ENCODE measurements at regions not wholly inside any gene's neighbourhood (a gene's known extent, or its start where the extent isn't known, plus 50 kb on each side); places are given as distances from the start of the nearest gene placed in this dataset.

DNA sequence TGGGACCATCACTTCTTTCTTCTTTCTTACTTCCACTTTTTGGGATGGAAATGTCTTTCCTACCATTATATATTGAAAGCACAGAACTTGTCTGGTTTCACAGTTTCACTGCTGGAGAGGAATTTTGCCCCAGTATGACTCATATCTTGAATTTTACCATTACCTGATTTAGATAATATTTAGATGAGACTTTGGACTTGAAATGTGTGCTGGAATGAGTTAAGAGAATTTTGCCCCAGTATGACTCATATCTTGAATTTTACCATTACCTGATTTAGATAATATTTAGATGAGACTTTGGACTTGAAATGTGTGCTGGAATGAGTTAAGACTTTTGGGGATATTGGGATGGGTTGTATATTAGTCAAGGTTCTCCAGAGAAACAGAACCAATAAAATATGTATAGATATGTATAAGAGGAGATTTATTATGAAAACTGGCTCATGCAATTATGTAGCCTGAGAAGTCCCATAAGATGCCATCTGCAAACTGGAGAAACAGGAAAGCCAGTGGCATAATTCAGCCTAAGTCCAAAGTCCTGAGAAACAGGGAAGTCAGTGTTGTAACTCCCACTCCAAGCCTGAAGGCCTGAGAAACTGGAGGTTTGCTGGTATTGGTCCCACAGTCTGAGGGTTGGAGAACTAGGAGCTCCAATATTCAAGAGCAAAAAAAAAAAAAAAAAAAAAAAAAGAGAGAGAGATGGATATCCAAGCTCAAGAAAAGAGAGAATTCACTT, 1029.2 kb downstream of the EPHA3 start:
- TF ChIP-seq, protein P1, sequence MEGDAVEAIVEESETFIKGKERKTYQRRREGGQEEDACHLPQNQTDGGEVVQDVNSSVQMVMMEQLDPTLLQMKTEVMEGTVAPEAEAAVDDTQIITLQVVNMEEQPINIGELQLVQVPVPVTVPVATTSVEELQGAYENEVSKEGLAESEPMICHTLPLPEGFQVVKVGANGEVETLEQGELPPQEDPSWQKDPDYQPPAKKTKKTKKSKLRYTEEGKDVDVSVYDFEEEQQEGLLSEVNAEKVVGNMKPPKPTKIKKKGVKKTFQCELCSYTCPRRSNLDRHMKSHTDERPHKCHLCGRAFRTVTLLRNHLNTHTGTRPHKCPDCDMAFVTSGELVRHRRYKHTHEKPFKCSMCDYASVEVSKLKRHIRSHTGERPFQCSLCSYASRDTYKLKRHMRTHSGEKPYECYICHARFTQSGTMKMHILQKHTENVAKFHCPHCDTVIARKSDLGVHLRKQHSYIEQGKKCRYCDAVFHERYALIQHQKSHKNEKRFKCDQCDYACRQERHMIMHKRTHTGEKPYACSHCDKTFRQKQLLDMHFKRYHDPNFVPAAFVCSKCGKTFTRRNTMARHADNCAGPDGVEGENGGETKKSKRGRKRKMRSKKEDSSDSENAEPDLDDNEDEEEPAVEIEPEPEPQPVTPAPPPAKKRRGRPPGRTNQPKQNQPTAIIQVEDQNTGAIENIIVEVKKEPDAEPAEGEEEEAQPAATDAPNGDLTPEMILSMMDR (IDR thresholded peaks at IDR 0.05), result no peak
- TF ChIP-seq, protein P2, sequence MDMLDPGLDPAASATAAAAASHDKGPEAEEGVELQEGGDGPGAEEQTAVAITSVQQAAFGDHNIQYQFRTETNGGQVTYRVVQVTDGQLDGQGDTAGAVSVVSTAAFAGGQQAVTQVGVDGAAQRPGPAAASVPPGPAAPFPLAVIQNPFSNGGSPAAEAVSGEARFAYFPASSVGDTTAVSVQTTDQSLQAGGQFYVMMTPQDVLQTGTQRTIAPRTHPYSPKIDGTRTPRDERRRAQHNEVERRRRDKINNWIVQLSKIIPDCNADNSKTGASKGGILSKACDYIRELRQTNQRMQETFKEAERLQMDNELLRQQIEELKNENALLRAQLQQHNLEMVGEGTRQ (CRISPR knock-in tag; IDR thresholded peaks at IDR 0.05), result no peak
- TF ChIP-seq, protein P3, sequence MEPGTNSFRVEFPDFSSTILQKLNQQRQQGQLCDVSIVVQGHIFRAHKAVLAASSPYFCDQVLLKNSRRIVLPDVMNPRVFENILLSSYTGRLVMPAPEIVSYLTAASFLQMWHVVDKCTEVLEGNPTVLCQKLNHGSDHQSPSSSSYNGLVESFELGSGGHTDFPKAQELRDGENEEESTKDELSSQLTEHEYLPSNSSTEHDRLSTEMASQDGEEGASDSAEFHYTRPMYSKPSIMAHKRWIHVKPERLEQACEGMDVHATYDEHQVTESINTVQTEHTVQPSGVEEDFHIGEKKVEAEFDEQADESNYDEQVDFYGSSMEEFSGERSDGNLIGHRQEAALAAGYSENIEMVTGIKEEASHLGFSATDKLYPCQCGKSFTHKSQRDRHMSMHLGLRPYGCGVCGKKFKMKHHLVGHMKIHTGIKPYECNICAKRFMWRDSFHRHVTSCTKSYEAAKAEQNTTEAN (CRISPR knock-in tag; IDR thresholded peaks at IDR 0.05), result no peak
- TF ChIP-seq SP1 (CRISPR knock-in tag; conservative IDR thresholded peaks at IDR 0.05), result no peak
- TF ChIP-seq JUN (CRISPR knock-in tag; IDR thresholded peaks at IDR 0.05), result no peak
- TF ChIP-seq KAT7 (CRISPR knock-in tag; IDR thresholded peaks at IDR 0.05; ENCODE audit: borderline replicate concordance), result no peak
- TF ChIP-seq, protein P4, sequence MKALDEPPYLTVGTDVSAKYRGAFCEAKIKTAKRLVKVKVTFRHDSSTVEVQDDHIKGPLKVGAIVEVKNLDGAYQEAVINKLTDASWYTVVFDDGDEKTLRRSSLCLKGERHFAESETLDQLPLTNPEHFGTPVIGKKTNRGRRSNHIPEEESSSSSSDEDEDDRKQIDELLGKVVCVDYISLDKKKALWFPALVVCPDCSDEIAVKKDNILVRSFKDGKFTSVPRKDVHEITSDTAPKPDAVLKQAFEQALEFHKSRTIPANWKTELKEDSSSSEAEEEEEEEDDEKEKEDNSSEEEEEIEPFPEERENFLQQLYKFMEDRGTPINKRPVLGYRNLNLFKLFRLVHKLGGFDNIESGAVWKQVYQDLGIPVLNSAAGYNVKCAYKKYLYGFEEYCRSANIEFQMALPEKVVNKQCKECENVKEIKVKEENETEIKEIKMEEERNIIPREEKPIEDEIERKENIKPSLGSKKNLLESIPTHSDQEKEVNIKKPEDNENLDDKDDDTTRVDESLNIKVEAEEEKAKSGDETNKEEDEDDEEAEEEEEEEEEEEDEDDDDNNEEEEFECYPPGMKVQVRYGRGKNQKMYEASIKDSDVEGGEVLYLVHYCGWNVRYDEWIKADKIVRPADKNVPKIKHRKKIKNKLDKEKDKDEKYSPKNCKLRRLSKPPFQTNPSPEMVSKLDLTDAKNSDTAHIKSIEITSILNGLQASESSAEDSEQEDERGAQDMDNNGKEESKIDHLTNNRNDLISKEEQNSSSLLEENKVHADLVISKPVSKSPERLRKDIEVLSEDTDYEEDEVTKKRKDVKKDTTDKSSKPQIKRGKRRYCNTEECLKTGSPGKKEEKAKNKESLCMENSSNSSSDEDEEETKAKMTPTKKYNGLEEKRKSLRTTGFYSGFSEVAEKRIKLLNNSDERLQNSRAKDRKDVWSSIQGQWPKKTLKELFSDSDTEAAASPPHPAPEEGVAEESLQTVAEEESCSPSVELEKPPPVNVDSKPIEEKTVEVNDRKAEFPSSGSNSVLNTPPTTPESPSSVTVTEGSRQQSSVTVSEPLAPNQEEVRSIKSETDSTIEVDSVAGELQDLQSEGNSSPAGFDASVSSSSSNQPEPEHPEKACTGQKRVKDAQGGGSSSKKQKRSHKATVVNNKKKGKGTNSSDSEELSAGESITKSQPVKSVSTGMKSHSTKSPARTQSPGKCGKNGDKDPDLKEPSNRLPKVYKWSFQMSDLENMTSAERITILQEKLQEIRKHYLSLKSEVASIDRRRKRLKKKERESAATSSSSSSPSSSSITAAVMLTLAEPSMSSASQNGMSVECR (CRISPR knock-in tag; IDR thresholded peaks at IDR 0.05; ENCODE audit: borderline replicate concordance), result no peak
- TF ChIP-seq, protein P5, sequence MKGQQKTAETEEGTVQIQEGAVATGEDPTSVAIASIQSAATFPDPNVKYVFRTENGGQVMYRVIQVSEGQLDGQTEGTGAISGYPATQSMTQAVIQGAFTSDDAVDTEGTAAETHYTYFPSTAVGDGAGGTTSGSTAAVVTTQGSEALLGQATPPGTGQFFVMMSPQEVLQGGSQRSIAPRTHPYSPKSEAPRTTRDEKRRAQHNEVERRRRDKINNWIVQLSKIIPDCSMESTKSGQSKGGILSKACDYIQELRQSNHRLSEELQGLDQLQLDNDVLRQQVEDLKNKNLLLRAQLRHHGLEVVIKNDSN (CRISPR knock-in tag; IDR thresholded peaks at IDR 0.05), result no peak
- TF ChIP-seq ZNF263 (CRISPR knock-in tag; IDR thresholded peaks at IDR 0.05; ENCODE audit: low read depth), result no peak
- TF ChIP-seq RORB (CRISPR knock-in tag; IDR thresholded peaks at IDR 0.05), result no peak
- TF ChIP-seq, protein P6, sequence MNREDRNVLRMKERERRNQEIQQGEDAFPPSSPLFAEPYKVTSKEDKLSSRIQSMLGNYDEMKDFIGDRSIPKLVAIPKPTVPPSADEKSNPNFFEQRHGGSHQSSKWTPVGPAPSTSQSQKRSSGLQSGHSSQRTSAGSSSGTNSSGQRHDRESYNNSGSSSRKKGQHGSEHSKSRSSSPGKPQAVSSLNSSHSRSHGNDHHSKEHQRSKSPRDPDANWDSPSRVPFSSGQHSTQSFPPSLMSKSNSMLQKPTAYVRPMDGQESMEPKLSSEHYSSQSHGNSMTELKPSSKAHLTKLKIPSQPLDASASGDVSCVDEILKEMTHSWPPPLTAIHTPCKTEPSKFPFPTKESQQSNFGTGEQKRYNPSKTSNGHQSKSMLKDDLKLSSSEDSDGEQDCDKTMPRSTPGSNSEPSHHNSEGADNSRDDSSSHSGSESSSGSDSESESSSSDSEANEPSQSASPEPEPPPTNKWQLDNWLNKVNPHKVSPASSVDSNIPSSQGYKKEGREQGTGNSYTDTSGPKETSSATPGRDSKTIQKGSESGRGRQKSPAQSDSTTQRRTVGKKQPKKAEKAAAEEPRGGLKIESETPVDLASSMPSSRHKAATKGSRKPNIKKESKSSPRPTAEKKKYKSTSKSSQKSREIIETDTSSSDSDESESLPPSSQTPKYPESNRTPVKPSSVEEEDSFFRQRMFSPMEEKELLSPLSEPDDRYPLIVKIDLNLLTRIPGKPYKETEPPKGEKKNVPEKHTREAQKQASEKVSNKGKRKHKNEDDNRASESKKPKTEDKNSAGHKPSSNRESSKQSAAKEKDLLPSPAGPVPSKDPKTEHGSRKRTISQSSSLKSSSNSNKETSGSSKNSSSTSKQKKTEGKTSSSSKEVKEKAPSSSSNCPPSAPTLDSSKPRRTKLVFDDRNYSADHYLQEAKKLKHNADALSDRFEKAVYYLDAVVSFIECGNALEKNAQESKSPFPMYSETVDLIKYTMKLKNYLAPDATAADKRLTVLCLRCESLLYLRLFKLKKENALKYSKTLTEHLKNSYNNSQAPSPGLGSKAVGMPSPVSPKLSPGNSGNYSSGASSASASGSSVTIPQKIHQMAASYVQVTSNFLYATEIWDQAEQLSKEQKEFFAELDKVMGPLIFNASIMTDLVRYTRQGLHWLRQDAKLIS (CRISPR knock-in tag; IDR thresholded peaks at IDR 0.05; ENCODE audit: borderline replicate concordance), result no peak
- no peak for TF ChIP-seq ZNF416 (CRISPR knock-in tag; IDR thresholded peaks at IDR 0.05)

All from WTC11 (cell line).